NCI-H2227 treated with DMSO at 0.1 percent for 48 hours (cell line): ENCODE measurements at regions not wholly inside any gene's neighbourhood (a gene's known extent, or its start where the extent isn't known, plus 50 kb on each side); places are given as distances from the start of the nearest gene placed in this dataset.
A peak's percentile ranks its signal among the peaks of the same experiment; 100 is the strongest.
"Not testable (repeated sequence)": the region's sequence is repeated elsewhere in the genome, so short reads cannot be mapped to it uniquely, and the experiment has no call there.

ENCODE experiments used
- DNase-seq: peaks from one replicate; lab custom pipeline; 2025; lab: John Stamatoyannopoulos, UW

DNA sequence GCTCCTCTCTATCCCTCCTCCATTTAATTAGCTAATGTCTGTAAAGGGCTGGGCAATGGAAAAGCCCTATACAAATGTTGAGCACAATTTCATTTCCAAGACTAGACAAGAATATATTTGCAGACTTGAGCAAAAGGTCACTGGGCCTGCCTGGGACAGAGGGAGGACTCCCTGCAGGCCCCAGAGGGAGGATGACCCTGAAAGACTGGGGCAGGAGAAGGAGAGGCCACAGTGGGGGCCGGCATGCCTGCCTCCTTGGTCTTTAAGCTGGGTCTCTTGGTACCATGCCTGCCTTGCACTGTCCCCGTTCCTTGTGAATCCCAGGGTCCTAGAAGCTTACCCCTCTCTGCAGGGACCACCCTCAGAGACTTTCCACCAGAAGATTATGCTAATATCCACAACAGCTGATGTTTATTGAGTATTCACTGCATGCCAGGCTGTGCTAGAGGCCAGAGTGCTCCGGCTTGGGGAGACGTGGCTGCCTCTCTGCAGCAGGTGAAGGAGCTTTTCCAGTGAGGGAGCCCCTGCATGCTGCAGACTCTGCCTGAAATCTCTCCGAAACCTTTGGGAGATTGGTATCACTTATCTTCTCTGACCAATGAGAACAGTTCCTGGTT is 72.7 kb upstream of the HSPA9 start:
- no peak for DNase-seq

- no peak for DNase-seq
Measured at GRCh38 chr5:138647261-138647788, 72.1 kb upstream of the HSPA9 start.

GRCh38 chr5:138646671-138647070 is 71.5 kb upstream of the HSPA9 start:
- no peak for DNase-seq

DNA sequence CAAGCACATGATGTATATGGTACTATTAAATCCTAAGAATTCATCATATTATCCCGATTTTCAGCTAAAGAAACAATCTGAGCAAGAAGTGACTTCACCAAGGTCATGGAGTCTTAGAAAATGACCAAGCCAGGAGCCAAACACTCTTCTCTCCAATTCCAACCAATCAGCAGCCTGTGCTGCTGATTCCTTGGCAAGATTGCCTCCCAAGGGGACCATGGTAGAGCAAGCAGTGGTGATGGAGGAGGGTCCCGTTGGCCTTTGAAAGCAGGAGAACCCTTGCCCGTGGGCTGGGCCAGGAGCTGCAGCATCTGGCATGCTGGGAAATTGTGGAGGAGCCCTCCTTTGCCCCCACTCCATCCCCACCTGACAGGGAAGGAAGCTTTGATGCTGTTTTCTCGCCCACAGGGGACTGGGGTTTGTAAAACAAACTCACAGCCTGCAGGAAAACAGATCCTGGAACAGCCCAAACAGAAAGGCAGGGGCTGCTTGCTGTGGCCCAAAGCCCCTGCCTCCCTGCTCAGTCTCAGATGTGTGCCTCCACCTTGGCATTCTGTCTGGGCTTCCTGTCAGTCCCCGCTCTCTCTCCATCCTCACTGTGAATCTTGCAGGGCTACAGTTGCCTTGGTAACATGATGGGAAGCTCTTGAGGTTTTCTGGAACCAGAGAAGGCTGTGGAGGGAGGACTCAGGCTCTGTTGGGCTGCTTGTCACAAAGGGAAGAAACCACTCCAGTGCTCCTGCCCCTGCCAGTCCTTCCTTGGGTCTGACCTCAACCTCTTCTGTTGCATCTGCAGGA is 70.8 kb upstream of the HSPA9 start:
- DNase-seq = peak; percentile 53

GRCh38 chr5:138643040-138643791 is 68.0 kb upstream of the HSPA9 start:
- DNase-seq = no peak

GRCh38 chr5:138641547-138642298 is 66.5 kb upstream of the HSPA9 start:
- no peak for DNase-seq

DNA sequence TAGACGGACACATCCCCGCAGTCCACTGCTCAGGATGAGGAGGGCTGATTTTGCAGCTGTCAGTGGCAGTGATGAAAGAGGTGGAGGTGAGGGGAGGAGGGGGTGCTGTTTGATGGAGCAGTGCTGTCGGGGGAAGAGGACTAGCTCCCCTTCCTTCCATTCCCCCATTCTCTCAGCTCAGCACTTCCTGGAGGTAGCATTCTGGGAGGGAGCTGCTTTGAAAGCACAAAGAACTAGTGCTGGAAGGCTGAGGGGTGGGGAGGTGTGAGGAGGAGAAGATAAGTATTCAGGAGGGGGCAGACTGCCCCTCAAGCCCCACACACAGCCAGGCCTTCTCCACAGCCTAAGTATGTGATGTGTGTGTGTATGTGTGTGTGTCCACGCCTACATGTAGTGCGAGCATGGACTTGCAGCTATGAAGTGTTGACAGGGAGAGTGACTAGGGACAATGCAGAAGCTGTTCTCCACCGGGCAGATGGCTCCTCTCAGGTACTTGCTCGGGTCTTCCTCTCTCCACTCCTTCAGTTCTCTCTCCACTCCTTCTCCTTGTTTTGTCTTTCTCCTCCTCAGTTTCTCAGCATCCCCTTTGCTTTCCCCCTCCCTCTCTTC is 65.5 kb upstream of the HSPA9 start:
- DNase-seq = no peak

DNA sequence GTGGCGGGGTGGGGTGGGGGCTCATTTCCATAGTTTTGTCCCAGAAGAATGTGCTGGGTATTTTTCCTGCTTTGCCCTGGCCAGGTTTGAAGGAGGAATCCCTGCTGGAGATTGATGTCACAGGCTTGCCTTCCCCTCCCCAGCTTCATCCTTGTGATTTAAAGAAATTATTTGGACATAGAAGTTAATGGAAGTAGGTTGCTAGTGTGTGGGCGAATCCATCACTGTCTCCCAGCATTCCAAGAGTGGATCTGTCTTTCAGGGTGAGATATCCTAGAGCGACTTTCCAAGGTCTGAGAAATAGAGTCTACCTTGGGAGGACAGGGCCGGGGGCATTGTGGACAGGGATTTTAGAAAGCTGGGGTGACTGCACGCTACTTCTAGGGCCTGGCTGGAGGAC is 64.9 kb upstream of the HSPA9 start:
- DNase-seq = no peak

GRCh38 chr5:138639326-138639725 is 64.1 kb upstream of the HSPA9 start:
- no peak for DNase-seq

- no peak for DNase-seq
Measured at GRCh38 chr5:138637256-138637655, 62.1 kb upstream of the HSPA9 start.

DNA sequence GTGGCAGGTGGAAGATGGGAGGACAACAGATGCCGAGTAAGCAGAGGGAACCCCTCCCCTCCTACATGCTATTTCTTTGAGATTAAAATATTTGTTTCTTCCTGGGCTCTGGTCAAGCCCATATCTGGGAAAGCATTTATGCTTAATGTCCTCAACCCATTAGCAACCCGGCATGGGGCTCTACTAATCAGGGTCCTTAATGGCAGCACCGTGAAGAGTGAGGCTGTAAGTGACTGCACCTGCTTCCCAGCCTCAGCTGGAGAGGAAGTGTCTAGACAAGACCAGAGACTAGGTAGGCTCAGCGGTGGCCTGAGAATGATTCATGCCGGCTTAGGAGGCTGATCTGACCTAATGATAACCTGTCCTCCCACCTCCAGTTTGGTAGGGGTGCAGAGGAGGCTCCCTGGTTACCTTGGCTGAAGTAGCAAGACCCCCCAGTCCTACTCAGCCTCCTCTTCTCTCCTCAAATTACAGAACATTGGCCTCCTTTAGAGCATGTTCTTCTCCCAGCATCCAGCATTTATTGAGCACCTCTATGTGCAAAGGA is 61.3 kb upstream of the HSPA9 start:
- DNase-seq = no peak

DNA sequence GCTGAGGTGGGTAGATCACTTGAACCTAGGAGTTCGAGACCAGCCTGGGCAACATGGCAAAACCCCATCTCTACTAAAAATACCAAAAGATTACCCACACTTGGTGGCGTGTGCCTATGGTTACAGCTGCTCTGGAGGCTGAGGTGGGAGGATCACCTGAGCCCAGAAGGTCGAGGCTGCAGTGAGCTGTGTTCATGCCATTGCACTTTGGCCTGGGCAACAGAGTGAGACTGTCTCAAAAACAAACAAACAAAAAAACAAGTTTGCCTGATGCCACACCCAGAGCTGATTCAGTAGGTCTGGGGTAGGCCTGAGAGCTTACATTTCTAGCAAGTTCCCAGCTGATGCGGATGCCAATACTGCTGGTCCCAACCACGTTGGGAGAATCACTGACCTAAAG is 60.5 kb upstream of the HSPA9 start:
- DNase-seq = no peak

GRCh38 chr5:138635265-138635664 is 60.1 kb upstream of the HSPA9 start:
- DNase-seq = peak; percentile 20

DNA sequence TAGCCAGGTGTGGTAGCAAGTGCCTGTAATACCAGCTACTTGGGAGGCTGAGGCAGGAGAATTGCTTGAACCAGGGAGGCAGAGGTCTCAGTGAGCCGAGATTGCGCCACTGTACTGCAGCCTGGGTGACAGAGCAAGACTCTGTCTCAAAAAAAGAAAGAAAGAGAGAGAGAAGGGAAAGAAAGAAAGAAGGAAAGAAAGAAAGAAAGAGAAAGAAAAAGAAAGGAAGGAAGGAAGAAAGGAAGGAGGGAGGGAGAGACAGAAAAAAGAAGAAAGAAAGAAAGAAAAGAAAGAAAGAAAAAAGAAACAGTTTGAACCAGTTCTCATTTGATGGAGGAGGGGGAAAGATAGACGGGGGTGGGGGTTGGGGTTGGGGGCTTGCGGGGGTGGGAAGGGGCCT is 59.6 kb upstream of the HSPA9 start:
- not testable (repeated sequence) for DNase-seq

DNA sequence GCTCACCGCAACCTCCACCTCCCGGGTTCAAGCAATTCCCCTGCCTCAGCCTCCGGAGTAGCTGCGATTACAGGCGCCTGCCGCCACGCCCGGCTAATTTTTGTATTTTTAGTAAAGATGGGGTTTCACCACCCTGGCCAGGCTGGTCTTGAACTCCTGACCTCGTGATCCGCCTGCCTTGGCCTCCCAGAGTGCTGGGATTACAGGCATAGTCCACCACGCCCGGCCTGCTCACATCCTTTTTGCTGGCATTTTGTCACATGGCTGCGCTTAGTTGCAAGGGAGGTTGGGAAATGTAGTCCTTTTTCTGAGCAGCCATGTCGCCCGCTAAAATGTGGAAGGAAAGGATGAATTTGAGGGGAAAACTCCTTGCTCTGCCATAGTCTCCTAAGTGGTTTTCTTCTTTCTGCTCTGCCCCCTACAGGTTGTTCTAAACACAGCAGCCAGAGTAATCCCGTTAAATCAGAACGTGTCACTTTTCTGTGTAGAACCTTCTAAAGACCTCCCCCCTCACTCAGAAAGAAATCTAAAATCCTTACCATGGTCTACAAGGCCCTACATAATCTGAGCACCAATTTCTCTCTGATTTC is 57.8 kb upstream of the HSPA9 start:
- no peak for DNase-seq

GRCh38 chr5:138631096-138631928 is 56.1 kb upstream of the HSPA9 start:
- DNase-seq = no peak

DNA sequence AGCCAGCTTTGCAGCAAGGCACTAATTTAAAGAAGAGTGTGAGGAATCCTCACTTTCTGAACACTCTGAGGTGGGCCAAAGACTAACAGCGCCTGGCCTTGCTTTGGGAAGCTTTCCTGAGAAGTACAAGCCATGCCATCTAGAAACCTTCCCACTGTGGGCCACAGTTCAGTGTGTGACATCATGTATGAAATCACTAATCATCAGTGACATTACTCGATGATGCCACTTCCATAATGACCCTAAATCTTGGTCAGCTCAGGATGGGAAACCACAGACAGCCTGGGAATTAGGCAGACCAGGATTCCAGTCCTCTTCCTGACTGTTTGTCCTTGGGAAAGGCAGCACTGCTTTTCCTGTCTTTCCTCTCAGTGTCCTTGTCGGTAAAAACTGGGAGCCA is 54.2 kb upstream of the HSPA9 start:
- DNase-seq = no peak

- no peak for DNase-seq
Measured at GRCh38 chr5:138626333-138626944, 51.2 kb upstream of the HSPA9 start.

GRCh38 chr5:138625134-138625533 is 49.9 kb upstream of the HSPA9 start:
- DNase-seq = no peak
